Gastroesophageal sphincter (tissue), 3 donors: ENCODE measurements at regions not wholly inside any gene's neighbourhood (a gene's known extent, or its start where the extent isn't known, plus 50 kb on each side); places are given as distances from the start of the nearest gene placed in this dataset.
"Not testable (repeated sequence)": the region's sequence is repeated elsewhere in the genome, so short reads cannot be mapped to it uniquely, and the experiment has no call there.

ENCODE experiments used
- CTCF ChIP-seq, 4 experiments: fragments of 200-600 bp in 2 of 4; fragments of 450-650 bp in 2 of 4; sonication (generic) in 1 of 4; IDR thresholded peaks; one replicate each; pipeline ENCODE4 v1.5.1; 2017 to 2019; ENCODE audit warnings: antibody characterized with exemption in 4 of 4, mild to moderate bottlenecking in 2 of 4, moderate library complexity in 2 of 4
- EP300 ChIP-seq: sonication (generic); formaldehyde crosslinking; IDR thresholded peaks from one replicate; pipeline ENCODE4 v1.6.1; 2017; ENCODE audit warnings: antibody characterized with exemption, mild to moderate bottlenecking
- POLR2AphosphoS5 ChIP-seq: sonication (generic); formaldehyde crosslinking; IDR thresholded peaks from one replicate; pipeline ENCODE4 v1.6.1; 2017; ENCODE audit warnings: antibody characterized with exemption

- TF ChIP-seq POLR2AphosphoS5; CTCF (IDR thresholded peaks at IDR 0.05); EP300: not testable (repeated sequence)
Observed at GRCh38 chr4:4028752-4029151, 198.0 kb downstream of the OTOP1 start.
